ENCODE measurements at regions not wholly inside any gene's neighbourhood (a gene's known extent, or its start where the extent isn't known, plus 50 kb on each side); places are given as distances from the start of the nearest gene placed in this dataset.

DNA sequence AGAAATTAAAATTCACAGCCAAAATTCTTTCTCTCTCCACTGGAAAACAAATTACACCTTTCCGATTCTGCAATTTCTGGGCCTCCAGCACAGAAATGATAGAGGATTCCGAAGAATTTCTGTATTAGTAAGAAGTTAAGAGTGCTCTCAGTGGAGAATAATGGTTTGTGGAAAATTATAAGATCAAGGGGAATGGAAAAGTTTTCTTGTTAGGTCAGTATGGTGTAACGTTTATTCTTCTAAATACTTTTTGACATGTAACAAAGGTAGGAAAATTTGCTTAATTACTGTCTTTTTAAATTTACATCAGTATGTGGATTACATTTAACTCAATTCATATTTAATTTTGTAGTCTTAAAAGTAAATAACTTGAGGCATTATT, 288.3 kb upstream of the NFE2L3 start:
- TF ChIP-seq POLR2A (IDR thresholded peaks at IDR 0.05; ENCODE audit: low read depth, low read length) (no peak), SPI1 (IDR thresholded peaks at IDR 0.05; ENCODE audit: low read depth, low read length) (no peak)
